ENCODE measurements at regions not wholly inside any gene's neighbourhood (a gene's known extent, or its start where the extent isn't known, plus 50 kb on each side); places are given as distances from the start of the nearest gene placed in this dataset.

GRCh38 chr12:19958389-19958788 is 409.9 kb upstream of the PDE3A start:
- TF ChIP-seq YY1 (IDR thresholded peaks at IDR 0.05) (no peak), CTCF (IDR thresholded peaks at IDR 0.05; ENCODE audit: low read depth, low read length, missing input control) (no peak), TAF1 (conservative IDR thresholded peaks at IDR 0.05) (no peak), ZBTB33 (IDR thresholded peaks at IDR 0.05) (no peak), REST (IDR thresholded peaks at IDR 0.05) (no peak), RXRA (IDR thresholded peaks at IDR 0.05) (no peak), MAX (IDR thresholded peaks at IDR 0.05) (no peak), ATF3 (IDR thresholded peaks at IDR 0.05) (no peak), SP1 (IDR thresholded peaks at IDR 0.05) (no peak), GABPA (IDR thresholded peaks at IDR 0.05 in 1 of 2, conservative IDR thresholded peaks at IDR 0.05 in 1 of 2) (no peak)
